Prostate gland (tissue), 2 donors: ENCODE measurements at regions not wholly inside any gene's neighbourhood (a gene's known extent, or its start where the extent isn't known, plus 50 kb on each side); places are given as distances from the start of the nearest gene placed in this dataset.
"Not testable (repeated sequence)": the region's sequence is repeated elsewhere in the genome, so short reads cannot be mapped to it uniquely, and the experiment has no call there.

Experiments used
- DNase-seq: peaks from one replicate; pipeline ENCODE4 v3.0.0-alpha.2; 2019; ENCODE audit warnings: low spot score
- H3K27ac ChIP-seq, 2 donors: fragments of 200-600 bp; sonication (generic); 2 replicates each; pipeline ENCODE4 v1.5.1; 2017 to 2019
- H3K27me3 ChIP-seq: fragments of 200-600 bp; sonication (generic); replicated peaks from 2 replicates; pipeline ENCODE4 v1.5.1; 2019; ENCODE audit not compliant: insufficient read depth
- H3K36me3 ChIP-seq, 2 donors: fragments of 200-600 bp; sonication (generic); 1 replicate in 1 of 2; 2 replicates in 1 of 2; pipeline versions ENCODE4 v1.5.1 to v1.8.1; 2017 to 2019
- H3K4me1 ChIP-seq: fragments of 200-600 bp; sonication (generic); replicated peaks from 2 replicates; pipeline ENCODE4 v1.5.1; 2019
- H3K4me3 ChIP-seq, 2 donors: fragments of 200-600 bp; sonication (generic); 2 replicates each; pipeline ENCODE4 v1.5.1; 2017 to 2019
- H3K9me3 ChIP-seq: fragments of 200-600 bp; sonication (generic); 2 replicates; pipeline ENCODE4 v1.5.1; 2017
- POLR2A ChIP-seq: fragments of 450-650 bp; IDR thresholded peaks from one replicate; pipeline ENCODE4 v1.6.1; 2016; ENCODE audit warnings: antibody characterized with exemption, mild to moderate bottlenecking
- POLR2AphosphoS5 ChIP-seq: sonication (generic); formaldehyde crosslinking; IDR thresholded peaks from one replicate; pipeline ENCODE4 v1.6.1; 2017; ENCODE audit warnings: antibody characterized with exemption
- WGBS: methylation state at CpG from one replicate; pipeline ENCODE4 v1.1.5; 2018; 5-methylcytosine and 5-hydroxymethylcytosine counted together
- intact Hi-C: fragments of 100-400 bp; cut with DNase I; formaldehyde crosslinking; loops from one replicate; pipeline ENCODE4 v1.14.2; 2022
- TF ChIP-seq, protein P1 (sequence below), 4 experiments: fragments of 200-600 bp in 2 of 4; fragments of 450-650 bp in 2 of 4; sonication (generic) in 2 of 4; IDR thresholded peaks; 1 replicate in 3 of 4; 2 replicates in 1 of 4; pipeline ENCODE4 v1.5.1; 2016 to 2019; ENCODE audit warnings: antibody characterized with exemption in 4 of 4, mild to moderate bottlenecking in 2 of 4, moderate library complexity in 2 of 4

DNA sequence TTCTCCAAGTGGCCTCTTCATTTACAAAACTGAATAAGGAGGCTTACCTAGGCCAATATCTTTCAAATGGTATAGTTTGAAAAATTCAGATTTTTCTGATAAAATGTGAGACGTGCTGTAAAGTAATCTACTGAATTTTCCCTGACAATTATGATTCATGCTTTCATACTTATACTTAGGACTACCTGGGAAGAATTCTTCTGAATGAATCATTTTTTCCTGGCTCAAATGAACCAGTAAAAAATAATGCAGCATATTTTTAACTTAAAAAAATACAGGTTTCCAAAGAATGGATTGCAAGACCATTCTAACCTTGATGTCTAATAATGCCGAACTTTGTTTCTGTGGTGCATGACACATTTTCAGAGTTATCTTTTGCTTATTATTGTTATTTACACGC lies 375.4 kb downstream of the ZNF674 start:
- TF ChIP-seq POLR2AphosphoS5 (no peak), POLR2A (no peak)
- TF ChIP-seq, protein P1, sequence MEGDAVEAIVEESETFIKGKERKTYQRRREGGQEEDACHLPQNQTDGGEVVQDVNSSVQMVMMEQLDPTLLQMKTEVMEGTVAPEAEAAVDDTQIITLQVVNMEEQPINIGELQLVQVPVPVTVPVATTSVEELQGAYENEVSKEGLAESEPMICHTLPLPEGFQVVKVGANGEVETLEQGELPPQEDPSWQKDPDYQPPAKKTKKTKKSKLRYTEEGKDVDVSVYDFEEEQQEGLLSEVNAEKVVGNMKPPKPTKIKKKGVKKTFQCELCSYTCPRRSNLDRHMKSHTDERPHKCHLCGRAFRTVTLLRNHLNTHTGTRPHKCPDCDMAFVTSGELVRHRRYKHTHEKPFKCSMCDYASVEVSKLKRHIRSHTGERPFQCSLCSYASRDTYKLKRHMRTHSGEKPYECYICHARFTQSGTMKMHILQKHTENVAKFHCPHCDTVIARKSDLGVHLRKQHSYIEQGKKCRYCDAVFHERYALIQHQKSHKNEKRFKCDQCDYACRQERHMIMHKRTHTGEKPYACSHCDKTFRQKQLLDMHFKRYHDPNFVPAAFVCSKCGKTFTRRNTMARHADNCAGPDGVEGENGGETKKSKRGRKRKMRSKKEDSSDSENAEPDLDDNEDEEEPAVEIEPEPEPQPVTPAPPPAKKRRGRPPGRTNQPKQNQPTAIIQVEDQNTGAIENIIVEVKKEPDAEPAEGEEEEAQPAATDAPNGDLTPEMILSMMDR (IDR thresholded peaks at IDR 0.05): no peak
- no peak for DNase-seq
- no peaks in the 10 kb centered on the region for H3K36me3 ChIP-seq
- intact Hi-C loops: no loop called here
- no peaks in the 10 kb centered on the region for H3K9me3 ChIP-seq
- no peak overlapping the region for H3K27ac ChIP-seq
- H3K4me3 ChIP-seq: no peak overlapping the region
- 83% methylated on average over 3 of the region's 3 CpGs for WGBS
- no peaks in the 10 kb centered on the region for H3K4me1 ChIP-seq
- no peaks in the 10 kb centered on the region for H3K27me3 ChIP-seq

DNA sequence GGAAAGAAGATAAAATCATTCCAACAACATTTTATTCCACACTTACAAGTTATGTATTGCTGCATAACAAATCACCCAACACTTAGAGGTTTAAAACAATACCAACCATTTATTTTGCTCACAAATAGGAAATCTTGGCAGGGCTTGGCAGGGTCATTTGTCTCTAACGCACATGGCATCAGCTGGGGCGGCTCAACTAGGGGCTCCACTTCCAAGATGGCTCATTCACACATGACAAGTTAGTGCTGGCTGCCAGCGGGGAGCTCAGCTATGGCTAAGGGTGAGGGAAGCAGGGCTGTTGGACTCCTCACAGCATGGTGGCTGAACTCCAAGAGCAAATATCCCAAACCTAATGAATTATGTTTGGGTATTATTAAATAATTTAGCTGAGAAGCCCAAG lies 377.0 kb downstream of the ZNF674 start:
- TF ChIP-seq POLR2AphosphoS5 (no peak), POLR2A (no peak)
- TF ChIP-seq, protein P1 (IDR thresholded peaks at IDR 0.05): no peak
- Histone ChIP-seq H3K4me1 (no peaks in the 10 kb centered on the region), H3K4me3 (no peak overlapping the region), H3K27me3 (no peaks in the 10 kb centered on the region), H3K27ac (no peak overlapping the region), H3K9me3 (no peaks in the 10 kb centered on the region), H3K36me3 (no peaks in the 10 kb centered on the region)
- DNase-seq: no peak
- WGBS: 79% methylated on average over 3 of the region's 3 CpGs
- intact Hi-C loops: no loop called here

DNA sequence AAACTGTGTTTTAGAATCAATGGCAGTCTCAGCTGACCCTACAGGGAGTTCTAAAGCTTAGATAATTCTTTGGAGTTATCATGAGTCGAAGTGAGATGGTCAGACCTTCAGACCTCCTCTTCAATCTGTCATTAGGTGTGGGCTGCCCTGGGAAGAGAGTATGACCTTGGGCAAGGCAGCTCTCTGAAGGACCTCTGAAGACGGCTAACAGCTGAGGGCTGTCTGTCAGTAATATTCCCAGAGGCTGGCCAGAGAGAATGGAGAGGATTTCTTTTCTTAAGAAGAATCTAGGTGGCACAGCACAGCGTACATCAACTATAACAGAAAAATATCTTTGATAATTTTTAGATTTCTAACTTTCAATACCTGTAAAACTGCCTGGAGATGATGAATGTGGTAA lies 379.4 kb downstream of the ZNF674 start:
- H3K9me3 ChIP-seq: no peaks in the 10 kb centered on the region
- H3K27me3 ChIP-seq: no peaks in the 10 kb centered on the region
- no peak overlapping the region for H3K27ac ChIP-seq
- no peak for TF ChIP-seq POLR2AphosphoS5
- TF ChIP-seq, protein P1 (IDR thresholded peaks at IDR 0.05): no peak
- TF ChIP-seq POLR2A: no peak
- H3K4me3 ChIP-seq: no peak overlapping the region
- intact Hi-C loops: no loop called here
- DNase-seq: no peak
- WGBS: 89% methylated on average over 3 of the region's 3 CpGs
- no peaks in the 10 kb centered on the region for H3K4me1 ChIP-seq
- no peaks in the 10 kb centered on the region for H3K36me3 ChIP-seq

DNA sequence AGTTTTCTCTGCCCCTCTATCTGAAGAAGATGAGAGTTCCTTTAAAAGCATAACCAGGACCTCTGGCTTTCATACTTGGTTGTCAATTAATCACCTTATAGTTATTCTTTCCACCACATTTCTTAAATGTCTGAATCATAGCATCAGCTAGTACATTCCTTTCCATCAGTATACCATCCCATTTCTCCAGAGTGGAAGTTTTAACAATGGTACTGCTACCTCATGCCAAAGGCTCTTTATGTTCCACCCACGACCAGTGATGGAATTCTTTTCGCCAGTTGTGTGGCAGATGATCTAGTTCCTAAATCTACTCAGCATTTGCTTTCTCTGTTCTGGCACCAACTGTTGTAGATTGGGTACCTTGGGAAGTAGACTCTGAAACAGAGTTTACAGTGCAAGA lies 379.8 kb downstream of the ZNF674 start:
- Histone ChIP-seq H3K4me1 (no peaks in the 10 kb centered on the region), H3K27me3 (no peaks in the 10 kb centered on the region), H3K27ac (no peak overlapping the region), H3K9me3 (no peaks in the 10 kb centered on the region), H3K4me3 (no peak overlapping the region), H3K36me3 (no peaks in the 10 kb centered on the region)
- TF ChIP-seq POLR2A (no peak), POLR2AphosphoS5 (no peak)
- TF ChIP-seq, protein P1 (IDR thresholded peaks at IDR 0.05): no peak
- intact Hi-C loops: no loop called here
- DNase-seq: no peak
- WGBS: 65% methylated on average over 2 of the region's 2 CpGs

DNA sequence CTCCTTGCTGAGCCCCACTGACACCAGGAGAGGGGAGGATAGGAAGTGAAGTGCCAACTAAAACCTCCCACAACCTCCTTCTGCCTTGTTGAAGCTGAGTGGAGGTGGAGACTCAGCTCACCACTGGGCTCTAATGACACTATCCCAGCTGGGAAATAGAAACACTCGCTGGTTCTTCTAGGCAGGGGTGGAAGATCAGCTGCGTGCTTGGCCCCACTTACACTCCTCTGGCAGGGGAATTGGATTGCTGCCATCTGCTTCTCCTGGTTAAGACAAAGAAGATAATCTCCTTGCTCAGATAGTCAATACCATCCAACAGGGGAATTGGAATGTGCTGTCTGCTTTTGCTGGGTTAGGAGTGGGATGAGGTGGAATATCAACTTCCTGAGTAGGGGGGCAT lies 392.5 kb downstream of the ZNF674 start:
- H3K36me3 ChIP-seq: no peaks in the 10 kb centered on the region
- no peak overlapping the region for H3K4me3 ChIP-seq
- TF ChIP-seq, protein P1 (IDR thresholded peaks at IDR 0.05): no peak
- TF ChIP-seq POLR2A (no peak), POLR2AphosphoS5 (no peak)
- no peak for DNase-seq
- H3K27ac ChIP-seq: no peak overlapping the region
- H3K4me1 ChIP-seq: no peaks in the 10 kb centered on the region
- intact Hi-C loops: no loop called here
- H3K27me3 ChIP-seq: no peaks in the 10 kb centered on the region
- 67% methylated on average over 1 of the region's 2 CpGs for WGBS
- H3K9me3 ChIP-seq: no peaks in the 10 kb centered on the region

DNA sequence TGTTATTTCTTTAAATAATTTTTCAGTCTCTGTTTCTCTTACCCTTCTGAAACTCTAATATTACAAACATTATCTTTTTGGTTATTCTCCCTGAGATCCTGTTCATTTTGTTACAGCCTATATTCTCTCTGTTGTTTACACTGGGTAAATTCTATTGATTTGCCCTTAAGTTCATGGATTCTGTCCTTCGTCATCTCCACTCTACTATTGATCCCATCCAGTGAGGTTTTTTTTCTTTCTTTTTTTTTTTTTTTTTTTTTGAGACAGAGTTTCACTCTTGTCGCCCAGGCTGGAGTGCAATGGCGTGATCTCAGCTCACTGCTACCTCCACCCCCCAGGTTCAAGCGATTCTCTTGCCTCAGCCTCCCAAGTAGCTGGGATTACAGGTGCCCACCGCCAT lies 393.9 kb downstream of the ZNF674 start:
- H3K27me3 ChIP-seq, H3K27ac ChIP-seq, H3K4me3 ChIP-seq, H3K9me3 ChIP-seq, H3K36me3 ChIP-seq, intact Hi-C loops, DNase-seq, H3K4me1 ChIP-seq: not testable (repeated sequence)
- 99% methylated on average over 4 of the region's 5 CpGs for WGBS
